ENCODE measurements at regions not wholly inside any gene's neighbourhood (a gene's known extent, or its start where the extent isn't known, plus 50 kb on each side); places are given as distances from the start of the nearest gene placed in this dataset.
"Not testable (repeated sequence)": the region's sequence is repeated elsewhere in the genome, so short reads cannot be mapped to it uniquely, and the experiment has no call there.

- no peak overlapping the region for H3K4me3 ChIP-seq
- no peak for DNase-seq (ENCODE audit: low spot score in 2 of 2)
- no peak overlapping the region for H3K27ac ChIP-seq
- H3K27me3 ChIP-seq: no peaks in the 10 kb centered on the region
- WGBS: 63% methylated on average over 4 of the region's 4 CpGs
- TF ChIP-seq POLR2A (IDR thresholded peaks at IDR 0.05): no peak
- no peak for TF ChIP-seq POLR2AphosphoS5 (IDR thresholded peaks at IDR 0.05)
- TF ChIP-seq EP300 (IDR thresholded peaks at IDR 0.05): no peak
- TF ChIP-seq, protein P1, sequence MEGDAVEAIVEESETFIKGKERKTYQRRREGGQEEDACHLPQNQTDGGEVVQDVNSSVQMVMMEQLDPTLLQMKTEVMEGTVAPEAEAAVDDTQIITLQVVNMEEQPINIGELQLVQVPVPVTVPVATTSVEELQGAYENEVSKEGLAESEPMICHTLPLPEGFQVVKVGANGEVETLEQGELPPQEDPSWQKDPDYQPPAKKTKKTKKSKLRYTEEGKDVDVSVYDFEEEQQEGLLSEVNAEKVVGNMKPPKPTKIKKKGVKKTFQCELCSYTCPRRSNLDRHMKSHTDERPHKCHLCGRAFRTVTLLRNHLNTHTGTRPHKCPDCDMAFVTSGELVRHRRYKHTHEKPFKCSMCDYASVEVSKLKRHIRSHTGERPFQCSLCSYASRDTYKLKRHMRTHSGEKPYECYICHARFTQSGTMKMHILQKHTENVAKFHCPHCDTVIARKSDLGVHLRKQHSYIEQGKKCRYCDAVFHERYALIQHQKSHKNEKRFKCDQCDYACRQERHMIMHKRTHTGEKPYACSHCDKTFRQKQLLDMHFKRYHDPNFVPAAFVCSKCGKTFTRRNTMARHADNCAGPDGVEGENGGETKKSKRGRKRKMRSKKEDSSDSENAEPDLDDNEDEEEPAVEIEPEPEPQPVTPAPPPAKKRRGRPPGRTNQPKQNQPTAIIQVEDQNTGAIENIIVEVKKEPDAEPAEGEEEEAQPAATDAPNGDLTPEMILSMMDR (IDR thresholded peaks at IDR 0.05): no peak
- no peaks in the 10 kb centered on the region for H3K36me3 ChIP-seq
- no peaks in the 10 kb centered on the region for H3K9me3 ChIP-seq
- no peaks in the 10 kb centered on the region for H3K4me1 ChIP-seq
Measured at GRCh38 chr7:156380261-156380660, 260.3 kb upstream of the RNF32 start.

DNA sequence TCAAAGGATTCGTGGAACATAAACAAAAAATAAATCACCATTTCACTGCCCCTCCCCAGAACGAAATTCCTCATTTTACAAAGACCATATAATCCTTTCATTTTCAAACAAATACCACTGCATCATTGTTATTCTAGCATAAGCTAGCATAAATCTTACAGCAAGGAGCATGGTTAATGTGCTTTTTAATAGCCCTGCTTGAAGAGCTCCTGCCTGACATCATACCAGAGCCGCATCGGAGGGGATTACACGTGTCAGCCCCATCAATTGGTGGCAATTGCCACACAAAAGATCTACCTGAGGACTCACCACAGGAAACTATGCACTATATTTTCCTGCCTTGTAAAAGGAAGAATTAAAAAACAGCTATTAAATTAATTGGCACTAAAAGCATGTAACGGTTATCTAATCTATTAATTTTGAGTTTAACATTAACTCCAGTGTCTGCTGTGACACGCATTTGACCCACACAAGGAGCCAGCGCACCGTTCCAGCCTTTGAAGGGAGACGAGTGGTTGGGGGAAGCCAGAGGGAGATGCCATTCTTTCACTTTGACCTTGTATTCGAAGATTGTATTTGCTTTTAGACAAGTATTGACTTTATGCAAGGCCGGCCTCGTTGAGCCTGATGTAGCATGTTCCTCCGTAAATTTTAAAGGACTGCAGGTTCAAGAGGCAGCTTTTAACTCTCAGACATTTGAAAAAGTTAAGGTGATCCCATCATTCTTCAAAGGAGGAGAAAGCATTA lies 261.1 kb upstream of the RNF32 start:
- no peak overlapping the region for H3K27ac ChIP-seq
- H3K27me3 ChIP-seq: no peaks in the 10 kb centered on the region
- no peak for DNase-seq (ENCODE audit: low spot score in 2 of 2)
- no peak overlapping the region for H3K4me3 ChIP-seq
- H3K36me3 ChIP-seq: no peaks in the 10 kb centered on the region
- H3K9me3 ChIP-seq: no peaks in the 10 kb centered on the region
- no peak for TF ChIP-seq POLR2AphosphoS5 (IDR thresholded peaks at IDR 0.05)
- no peaks in the 10 kb centered on the region for H3K4me1 ChIP-seq
- WGBS: 65% methylated on average over 14 of the region's 14 CpGs

GRCh38 chr7:156378806-156379205 lies 261.8 kb upstream of the RNF32 start:
- Histone ChIP-seq H3K9me3 (no peaks in the 10 kb centered on the region), H3K4me1 (no peaks in the 10 kb centered on the region), H3K27me3 (no peaks in the 10 kb centered on the region), H3K27ac (no peak overlapping the region), H3K4me3 (no peak overlapping the region), H3K36me3 (no peaks in the 10 kb centered on the region)
- 70% methylated on average over 10 of the region's 10 CpGs for WGBS
- no peak for DNase-seq (ENCODE audit: low spot score in 2 of 2)
- TF ChIP-seq, protein P1 (IDR thresholded peaks at IDR 0.05): no peak
- no peak for TF ChIP-seq POLR2AphosphoS5 (IDR thresholded peaks at IDR 0.05)
- TF ChIP-seq EP300 (IDR thresholded peaks at IDR 0.05): no peak
- no peak for TF ChIP-seq POLR2A (IDR thresholded peaks at IDR 0.05)

DNA sequence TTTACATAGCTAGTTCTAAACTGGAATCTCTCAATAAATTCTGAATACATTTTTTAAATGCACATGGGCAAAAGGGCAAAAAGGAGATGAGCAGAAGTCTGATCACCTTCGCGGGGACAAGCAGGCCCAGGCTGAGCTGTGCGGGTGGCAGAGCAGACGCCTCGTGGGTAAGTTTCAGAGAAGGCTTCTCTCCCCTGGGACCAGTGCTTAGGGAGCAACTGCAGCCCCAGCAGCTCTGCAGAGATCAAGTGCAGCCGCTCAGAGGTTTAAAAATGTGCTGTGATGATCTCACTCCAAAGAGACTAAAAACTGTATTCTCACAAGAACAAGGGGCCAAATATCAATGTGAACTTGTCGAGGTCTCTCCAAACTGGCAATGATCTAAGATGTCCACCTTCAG lies 264.3 kb upstream of the RNF32 start:
- TF ChIP-seq POLR2A (IDR thresholded peaks at IDR 0.05): no peak
- TF ChIP-seq EP300 (IDR thresholded peaks at IDR 0.05): no peak
- TF ChIP-seq, protein P1 (IDR thresholded peaks at IDR 0.05): no peak
- TF ChIP-seq POLR2AphosphoS5 (IDR thresholded peaks at IDR 0.05): no peak
- Histone ChIP-seq H3K27ac (no peak overlapping the region), H3K4me3 (no peak overlapping the region), H3K27me3 (no peaks in the 10 kb centered on the region), H3K9me3 (peaks cover 2% of the 10 kb centered on the region), H3K36me3 (no peaks in the 10 kb centered on the region), H3K4me1 (no peaks in the 10 kb centered on the region)
- no peak for DNase-seq (ENCODE audit: low spot score in 2 of 2)
- whole genome bisulfite sequencing: 68% methylated on average over 7 of the region's 7 CpGs

DNA sequence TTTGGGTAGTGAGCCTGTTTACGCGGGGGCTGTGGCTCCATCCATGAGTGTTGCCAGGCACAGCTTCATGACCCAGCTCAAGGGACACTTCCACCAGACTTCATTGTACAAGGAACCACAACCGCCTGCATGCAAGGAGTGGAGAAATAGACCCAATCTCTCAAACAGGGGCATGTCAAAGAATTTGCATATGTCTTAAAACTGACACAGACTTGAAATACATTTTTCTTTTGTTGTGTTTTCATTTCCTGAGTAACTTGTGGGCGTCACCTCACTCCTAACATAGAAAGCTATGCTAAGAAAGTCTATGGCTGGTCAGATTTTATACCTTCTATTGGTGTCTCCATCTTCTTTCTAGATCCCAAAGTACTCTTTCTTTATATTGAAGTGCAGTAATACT lies 266.2 kb upstream of the RNF32 start:
- TF ChIP-seq POLR2A (IDR thresholded peaks at IDR 0.05) (no peak), EP300 (IDR thresholded peaks at IDR 0.05) (no peak), POLR2AphosphoS5 (IDR thresholded peaks at IDR 0.05) (no peak)
- TF ChIP-seq, protein P1 (IDR thresholded peaks at IDR 0.05): no peak
- DNase-seq (ENCODE audit: low spot score in 2 of 2): no peak
- H3K36me3 ChIP-seq: no peaks in the 10 kb centered on the region

DNA sequence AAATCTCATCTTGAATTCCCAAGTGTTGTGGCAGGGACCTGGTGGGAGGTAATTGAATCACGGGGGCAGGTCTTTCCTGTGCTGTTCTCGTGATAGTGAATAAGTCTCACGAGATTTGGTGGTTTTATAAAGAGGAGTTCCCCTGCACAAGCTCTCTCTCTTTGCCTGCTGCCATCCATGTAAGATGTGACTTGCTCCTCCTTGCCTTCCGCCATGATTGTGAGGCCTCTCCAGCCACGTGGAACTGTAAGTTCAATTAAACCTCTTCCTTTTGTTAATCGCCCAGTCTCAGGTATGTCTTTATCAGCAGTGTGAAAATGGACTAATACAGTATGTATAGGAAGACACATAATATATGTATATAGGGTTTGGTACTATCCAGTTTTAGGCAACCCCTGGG lies 270.6 kb upstream of the RNF32 start:
- not testable (repeated sequence) for H3K9me3 ChIP-seq; DNase-seq (ENCODE audit: low spot score in 2 of 2); H3K36me3 ChIP-seq; H3K4me3 ChIP-seq; H3K27me3 ChIP-seq; H3K27ac ChIP-seq; H3K4me1 ChIP-seq
- WGBS: 89% methylated on average over 6 of the region's 6 CpGs

More for the DNA sequence above, 266.2 kb upstream of the RNF32 start:
- no peaks in the 10 kb centered on the region for H3K27me3 ChIP-seq
- no peak overlapping the region for H3K27ac ChIP-seq
- peaks cover 6% of the 10 kb centered on the region for H3K9me3 ChIP-seq
- no peaks in the 10 kb centered on the region for H3K4me1 ChIP-seq
- WGBS: 89% methylated on average over 4 of the region's 4 CpGs
- no peak overlapping the region for H3K4me3 ChIP-seq

All from suprapubic skin (tissue), 4 donors.